Body of pancreas (tissue), 4 donors: ENCODE measurements at regions not wholly inside any gene's neighbourhood (a gene's known extent, or its start where the extent isn't known, plus 50 kb on each side); places are given as distances from the start of the nearest gene placed in this dataset.

Source experiments
- POLR2A ChIP-seq, 3 donors: fragments of 450-650 bp; IDR thresholded peaks; one replicate each; pipeline ENCODE4 v1.6.1; 2016; ENCODE audit warnings: antibody characterized with exemption in 3 of 3, mild to moderate bottlenecking in 2 of 3
- TF ChIP-seq, protein P1 (sequence below), 7 experiments: fragments of 450-650 bp in 4 of 7; fragments of 200-600 bp in 3 of 7; sonication (generic) in 3 of 7; IDR thresholded peaks; one replicate each; pipeline ENCODE4 v1.5.1; 2016 to 2019; ENCODE audit warnings: antibody characterized with exemption in 7 of 7

GRCh38 chr9:20262611-20263010 lies 359.7 kb downstream of the MLLT3 start:
- TF ChIP-seq, protein P1, sequence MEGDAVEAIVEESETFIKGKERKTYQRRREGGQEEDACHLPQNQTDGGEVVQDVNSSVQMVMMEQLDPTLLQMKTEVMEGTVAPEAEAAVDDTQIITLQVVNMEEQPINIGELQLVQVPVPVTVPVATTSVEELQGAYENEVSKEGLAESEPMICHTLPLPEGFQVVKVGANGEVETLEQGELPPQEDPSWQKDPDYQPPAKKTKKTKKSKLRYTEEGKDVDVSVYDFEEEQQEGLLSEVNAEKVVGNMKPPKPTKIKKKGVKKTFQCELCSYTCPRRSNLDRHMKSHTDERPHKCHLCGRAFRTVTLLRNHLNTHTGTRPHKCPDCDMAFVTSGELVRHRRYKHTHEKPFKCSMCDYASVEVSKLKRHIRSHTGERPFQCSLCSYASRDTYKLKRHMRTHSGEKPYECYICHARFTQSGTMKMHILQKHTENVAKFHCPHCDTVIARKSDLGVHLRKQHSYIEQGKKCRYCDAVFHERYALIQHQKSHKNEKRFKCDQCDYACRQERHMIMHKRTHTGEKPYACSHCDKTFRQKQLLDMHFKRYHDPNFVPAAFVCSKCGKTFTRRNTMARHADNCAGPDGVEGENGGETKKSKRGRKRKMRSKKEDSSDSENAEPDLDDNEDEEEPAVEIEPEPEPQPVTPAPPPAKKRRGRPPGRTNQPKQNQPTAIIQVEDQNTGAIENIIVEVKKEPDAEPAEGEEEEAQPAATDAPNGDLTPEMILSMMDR (IDR thresholded peaks at IDR 0.05): no peak
- TF ChIP-seq POLR2A (IDR thresholded peaks at IDR 0.05): no peak
